ENCODE measurements at regions not wholly inside any gene's neighbourhood (a gene's known extent, or its start where the extent isn't known, plus 50 kb on each side); places are given as distances from the start of the nearest gene placed in this dataset.
"Not testable (repeated sequence)": the region's sequence is repeated elsewhere in the genome, so short reads cannot be mapped to it uniquely, and the experiment has no call there.

DNA sequence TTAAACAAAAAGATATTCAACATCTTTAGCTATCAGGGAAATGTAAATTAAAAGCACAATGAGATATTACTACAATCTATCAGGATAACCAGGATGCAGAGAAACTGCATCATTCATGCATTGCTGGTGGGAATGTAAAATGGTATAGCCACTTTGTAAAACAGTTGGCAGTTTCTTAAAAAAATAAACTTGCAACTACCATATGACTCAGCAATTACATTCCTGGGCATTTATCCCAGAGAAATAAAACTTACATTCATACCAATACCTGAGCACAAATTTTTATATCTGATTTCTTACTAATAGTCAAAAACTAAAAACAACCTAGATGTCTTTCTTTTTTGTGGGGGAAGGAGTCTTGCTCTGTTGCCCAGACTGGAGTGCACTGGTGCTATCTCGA lies 190.3 kb upstream of the TAB2 start:
- FAIRE-seq (no peak), DNase-seq (ENCODE audit: low spot score in 2 of 2) (no peak)

DNA sequence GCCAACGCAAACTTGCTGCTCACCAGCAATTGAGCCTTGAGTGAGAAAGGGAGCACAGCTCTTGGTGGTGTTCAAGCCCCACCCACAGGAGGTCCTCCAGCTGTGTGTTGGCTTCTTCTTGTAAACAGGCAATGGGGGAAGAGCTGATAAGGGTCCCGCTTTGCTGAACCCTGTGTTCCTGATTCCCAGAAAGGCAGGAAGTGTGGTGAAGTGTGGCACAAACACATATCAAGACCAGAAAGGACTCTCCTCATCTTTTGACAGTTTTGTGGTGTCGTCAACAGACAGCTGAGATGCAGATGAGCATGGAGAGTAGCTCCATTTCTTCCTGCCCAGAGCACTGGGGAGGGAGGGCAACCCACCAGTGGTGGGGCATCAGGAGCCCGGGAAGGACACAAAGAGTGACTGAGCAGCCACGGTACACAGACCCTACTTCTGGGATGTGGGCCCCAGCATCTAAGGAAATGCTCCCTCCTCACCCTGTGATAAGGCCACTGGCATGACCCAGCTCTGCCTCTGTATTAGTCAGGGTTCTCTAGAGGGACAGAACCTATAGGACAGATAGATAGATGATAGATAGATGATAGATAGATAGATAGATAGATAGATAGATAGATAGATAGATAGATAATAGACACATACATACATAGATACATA lies 188.9 kb upstream of the TAB2 start:
- no peak for FAIRE-seq
- DNase-seq (ENCODE audit: low spot score in 2 of 2), result no peak

DNA sequence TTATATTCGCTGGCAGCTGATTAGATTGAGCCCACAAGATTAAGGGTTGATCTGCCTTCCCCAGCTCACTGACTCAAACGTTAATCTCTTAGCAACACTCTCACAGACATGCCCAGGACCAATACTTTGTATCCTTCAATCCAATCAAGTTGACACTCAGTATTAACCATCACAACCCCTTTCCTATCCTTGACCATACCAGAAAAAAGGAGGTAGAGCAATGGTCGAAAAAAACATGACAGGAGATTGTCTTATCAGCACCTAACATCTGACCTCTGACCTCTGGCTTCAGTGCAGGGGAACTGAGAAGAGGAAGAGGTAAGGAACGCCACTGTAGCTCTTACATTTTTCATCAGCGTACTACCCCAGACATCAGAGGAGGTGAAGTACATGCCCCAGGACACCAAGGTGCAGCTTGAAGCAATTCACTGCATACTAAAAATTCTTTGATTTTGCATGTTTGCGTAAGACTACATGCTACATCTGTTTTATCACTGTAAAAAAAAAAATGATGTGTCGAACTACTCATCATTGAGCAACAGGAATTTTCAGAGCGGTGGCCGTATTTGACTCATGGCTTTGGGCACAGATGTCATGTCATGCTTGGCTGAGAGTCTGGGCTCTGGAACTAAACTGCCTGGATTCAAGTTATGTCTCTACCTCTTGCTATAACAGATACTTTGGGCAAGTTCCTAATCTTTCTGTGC lies 188.0 kb upstream of the TAB2 start:
- FAIRE-seq (no peak), DNase-seq (ENCODE audit: low spot score in 2 of 2) (no peak)

DNA sequence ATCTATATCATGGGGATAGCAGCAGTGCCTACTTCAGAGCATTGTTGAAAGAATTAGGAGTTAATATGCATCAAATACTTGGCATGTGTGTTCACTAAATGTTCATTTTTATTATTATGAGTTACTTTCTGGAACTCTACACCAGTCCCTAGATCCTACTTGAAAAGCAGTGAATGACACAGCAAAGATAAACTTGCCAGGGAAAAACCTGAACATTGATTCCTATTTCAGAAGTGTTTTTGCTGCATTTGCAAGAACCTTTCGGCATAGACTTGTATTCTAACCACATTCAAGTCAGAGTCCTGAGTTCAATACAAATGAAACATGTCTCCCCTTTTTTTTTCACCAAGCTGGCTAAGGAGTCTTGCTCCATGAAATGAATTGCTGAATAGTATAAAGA lies 187.4 kb upstream of the TAB2 start:
- FAIRE-seq, result no peak
- no peak for DNase-seq (ENCODE audit: low spot score in 2 of 2)

- FAIRE-seq (no peak), DNase-seq (ENCODE audit: low spot score in 2 of 2) (no peak)
These were observed 187.0 kb upstream of the TAB2 start for GRCh38 chr6:149130508-149130907.

DNA sequence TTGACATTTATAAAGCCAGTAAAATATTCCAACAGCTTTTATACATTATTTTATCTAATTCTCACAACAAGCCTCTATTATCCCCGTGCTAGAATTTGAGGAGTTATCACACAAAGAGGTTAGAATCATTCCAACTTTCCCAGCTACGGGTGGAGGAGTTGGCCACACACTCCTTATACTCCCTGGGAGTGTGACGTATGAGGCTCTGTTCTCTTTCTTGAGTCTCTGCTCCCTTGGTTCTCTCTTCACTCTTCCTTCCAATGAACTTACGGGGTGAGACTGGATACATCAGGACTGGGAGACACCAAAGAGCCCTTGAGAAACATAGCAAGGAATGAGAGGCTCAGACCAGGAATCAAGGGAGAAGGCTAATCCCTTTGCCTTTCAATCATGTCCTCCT lies 185.6 kb upstream of the TAB2 start:
- no peak for DNase-seq (ENCODE audit: low spot score in 2 of 2)
- no peak for FAIRE-seq

DNA sequence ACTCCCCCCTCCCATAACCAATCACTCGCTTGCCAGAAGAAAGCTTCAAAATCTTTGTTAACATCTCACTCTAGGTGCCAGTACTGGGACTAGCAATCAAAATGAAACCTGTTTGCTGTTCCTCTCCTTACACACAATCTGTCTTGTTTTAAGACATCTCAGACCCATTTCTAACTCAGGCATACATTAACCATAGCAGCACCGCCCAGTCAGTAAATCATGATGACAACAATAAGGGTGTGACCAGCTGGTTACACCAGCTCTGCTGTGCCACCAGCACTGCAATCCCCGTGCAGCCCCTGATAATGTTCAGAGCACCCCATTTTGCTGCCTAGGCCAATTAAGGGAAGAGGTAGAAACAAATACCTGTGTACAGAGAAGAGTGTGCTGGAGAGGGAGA lies 185.2 kb upstream of the TAB2 start:
- no peak for FAIRE-seq
- no peak for DNase-seq (ENCODE audit: low spot score in 2 of 2)

GRCh38 chr6:149134511-149134933 lies 183.0 kb upstream of the TAB2 start:
- FAIRE-seq (no peak), DNase-seq (ENCODE audit: low spot score in 2 of 2) (no peak)

DNA sequence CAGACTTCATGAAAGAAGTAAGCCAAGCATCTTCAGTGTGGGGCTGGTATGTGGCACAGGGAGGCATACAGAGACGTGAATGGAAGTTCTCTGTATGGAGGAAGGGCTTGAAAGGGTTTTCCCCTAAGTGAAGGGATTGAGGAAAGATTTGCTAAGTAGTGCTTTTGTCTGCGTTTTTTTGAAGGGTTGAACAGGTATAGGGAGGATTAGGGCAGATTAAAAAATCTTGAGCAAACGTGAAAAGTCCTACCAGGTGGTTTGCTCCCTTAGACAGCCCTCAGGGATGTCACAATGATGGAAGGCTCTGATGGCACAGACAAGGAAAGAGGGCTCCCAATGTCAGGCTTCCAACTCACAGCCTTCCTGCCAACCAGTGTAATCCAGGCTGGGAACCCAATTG lies 181.7 kb upstream of the TAB2 start:
- FAIRE-seq, result no peak
- DNase-seq (ENCODE audit: low spot score in 2 of 2), result no peak

GRCh38 chr6:149136273-149136912 lies 181.1 kb upstream of the TAB2 start:
- DNase-seq (ENCODE audit: low spot score in 2 of 2) (no peak), FAIRE-seq (no peak)

GRCh38 chr6:149136913-149137286 lies 180.6 kb upstream of the TAB2 start:
- FAIRE-seq, result no peak
- no peak for DNase-seq (ENCODE audit: low spot score in 2 of 2)

DNA sequence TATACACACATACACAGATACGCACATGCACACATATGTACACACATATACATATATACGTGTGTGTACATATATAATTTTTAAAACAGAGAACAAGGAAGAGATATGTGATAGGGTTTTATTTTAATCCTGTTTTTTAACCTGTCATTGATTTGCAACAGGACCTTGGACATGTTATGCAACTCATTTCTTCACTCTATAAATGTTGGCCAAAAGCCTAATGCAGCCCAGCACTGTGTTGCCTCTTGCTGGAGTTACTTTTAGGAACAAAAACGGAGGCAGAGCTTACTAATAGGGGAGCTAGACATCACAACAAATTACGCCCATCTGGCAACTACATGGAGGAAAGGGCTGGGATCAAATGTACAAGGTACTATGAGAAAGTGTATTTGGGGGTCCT lies 179.9 kb upstream of the TAB2 start:
- FAIRE-seq (no peak), DNase-seq (ENCODE audit: low spot score in 2 of 2) (no peak)

DNA sequence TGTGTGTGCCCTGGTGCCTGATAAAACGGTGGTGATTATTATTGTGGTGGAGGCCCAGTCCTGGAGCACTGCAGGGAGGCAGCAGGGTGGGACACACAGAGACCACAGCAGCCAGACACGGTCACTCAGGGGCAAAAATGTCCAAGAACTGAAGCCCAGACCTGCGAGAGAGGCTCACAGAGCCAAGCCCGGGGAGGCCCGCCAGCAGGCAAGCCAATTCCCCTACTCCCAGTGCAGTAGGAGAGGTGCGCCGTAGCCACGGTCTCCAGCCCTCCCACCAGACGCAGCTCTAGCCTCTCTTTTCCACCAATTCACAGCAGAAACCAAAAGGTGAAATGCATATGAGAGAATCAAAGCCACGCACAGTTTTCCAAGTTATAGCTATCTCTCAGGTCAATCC lies 179.4 kb upstream of the TAB2 start:
- FAIRE-seq (no peak), DNase-seq (ENCODE audit: low spot score in 2 of 2) (no peak)

- no peak for DNase-seq (ENCODE audit: low spot score in 2 of 2)
These were observed 178.7 kb upstream of the TAB2 start for GRCh38 chr6:149138699-149139294.

DNA sequence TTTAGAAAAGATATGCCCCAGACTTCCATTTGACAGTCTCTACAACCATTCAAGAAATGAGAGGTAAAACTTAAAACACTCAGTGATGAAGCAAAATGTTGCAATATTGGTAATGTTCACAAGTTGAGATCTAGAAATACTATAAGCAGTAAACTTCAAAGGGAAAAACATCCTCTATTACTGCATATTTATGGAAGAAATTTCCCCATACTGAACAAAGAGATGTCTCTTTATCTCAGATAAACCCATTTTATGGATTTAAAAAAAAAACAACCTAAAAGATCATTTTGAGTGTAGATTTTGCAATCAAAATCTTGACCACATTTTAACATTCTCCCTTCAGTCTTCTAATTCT lies 177.8 kb upstream of the TAB2 start:
- FAIRE-seq, result no peak
- DNase-seq (ENCODE audit: low spot score in 2 of 2), result no peak

More at GRCh38 chr6:149138699-149139294, 178.7 kb upstream of the TAB2 start:
- FAIRE-seq, result no peak

DNA sequence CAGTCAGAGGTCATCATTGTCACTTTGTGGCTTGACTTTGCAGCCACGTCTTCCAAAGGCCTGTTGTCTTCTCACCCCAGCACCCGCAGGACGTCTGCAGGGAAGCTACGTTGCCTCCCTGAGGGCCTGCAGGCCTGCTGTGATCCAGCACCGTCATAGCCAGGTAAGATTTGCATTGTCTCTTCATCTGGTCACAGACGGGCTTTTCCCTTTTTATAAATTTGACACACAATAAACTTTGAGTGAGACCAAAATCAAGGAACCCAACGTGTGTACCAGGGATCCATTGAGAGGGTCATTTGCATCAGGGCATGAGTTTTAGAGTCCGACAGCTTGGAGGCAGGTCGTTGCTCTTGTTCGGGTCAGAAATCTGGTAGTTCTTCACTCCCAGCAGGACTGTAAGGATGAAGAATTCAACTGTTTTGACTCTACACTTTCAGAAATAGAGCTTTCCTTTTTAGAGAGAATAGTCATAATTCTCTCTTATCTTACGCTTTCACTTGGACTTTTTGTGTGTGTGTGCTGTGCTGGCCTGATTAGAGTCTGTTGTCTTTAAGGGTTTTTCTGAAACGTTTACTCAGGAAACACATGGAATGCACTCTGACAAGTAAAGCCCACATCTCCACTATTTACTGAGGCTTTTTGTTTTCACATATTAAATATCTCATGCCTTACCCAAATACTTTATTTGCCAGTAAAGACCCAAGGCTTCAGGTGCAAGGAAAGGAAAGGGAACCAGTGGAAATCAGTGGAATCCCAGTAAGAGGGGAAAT lies 177.2 kb upstream of the TAB2 start:
- FAIRE-seq, result no peak
- DNase-seq (ENCODE audit: low spot score in 2 of 2), result no peak

DNA sequence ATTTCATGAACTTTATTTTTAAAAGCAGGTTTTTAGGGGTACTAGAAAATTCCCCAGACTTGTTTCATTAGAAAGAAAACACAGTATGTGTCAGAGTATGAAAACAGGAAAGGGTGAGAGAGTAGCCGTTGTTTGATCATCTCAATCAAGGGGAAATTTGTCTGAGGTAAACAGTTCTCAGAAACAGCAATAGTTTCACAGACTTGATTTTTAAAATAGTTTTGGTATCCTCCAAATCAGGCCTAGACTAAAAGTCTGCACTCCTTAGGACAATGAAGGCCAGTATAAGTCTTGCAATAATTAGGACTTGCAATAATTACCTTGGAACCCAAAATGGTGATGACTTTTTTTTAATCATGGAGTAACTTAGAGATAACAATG lies 176.6 kb upstream of the TAB2 start:
- DNase-seq (ENCODE audit: low spot score in 2 of 2), result no peak
- no peak for FAIRE-seq

- FAIRE-seq (no peak), DNase-seq (ENCODE audit: low spot score in 2 of 2) (no peak)
These were observed 174.5 kb upstream of the TAB2 start for GRCh38 chr6:149142924-149143429.

DNA sequence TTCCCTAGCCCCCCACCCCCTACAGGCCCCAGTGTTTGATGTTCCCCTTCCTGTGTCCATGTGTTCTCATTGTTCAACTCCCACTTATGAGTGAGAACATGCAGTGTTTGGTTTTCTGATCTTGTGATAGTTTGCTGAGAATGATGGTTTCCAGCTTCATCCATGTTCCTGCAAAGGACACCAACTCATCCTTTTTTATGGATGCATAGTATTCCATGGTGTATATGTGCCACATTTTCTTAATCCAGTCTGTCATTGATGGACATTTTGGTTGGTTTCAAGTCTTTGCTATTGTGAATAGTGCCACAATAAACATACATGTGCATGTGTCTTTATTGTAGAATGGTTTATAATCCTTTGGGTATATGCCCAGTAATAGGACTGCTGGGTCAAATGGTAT lies 171.7 kb upstream of the TAB2 start:
- not testable (repeated sequence) for DNase-seq (ENCODE audit: low spot score in 2 of 2); FAIRE-seq

DNA sequence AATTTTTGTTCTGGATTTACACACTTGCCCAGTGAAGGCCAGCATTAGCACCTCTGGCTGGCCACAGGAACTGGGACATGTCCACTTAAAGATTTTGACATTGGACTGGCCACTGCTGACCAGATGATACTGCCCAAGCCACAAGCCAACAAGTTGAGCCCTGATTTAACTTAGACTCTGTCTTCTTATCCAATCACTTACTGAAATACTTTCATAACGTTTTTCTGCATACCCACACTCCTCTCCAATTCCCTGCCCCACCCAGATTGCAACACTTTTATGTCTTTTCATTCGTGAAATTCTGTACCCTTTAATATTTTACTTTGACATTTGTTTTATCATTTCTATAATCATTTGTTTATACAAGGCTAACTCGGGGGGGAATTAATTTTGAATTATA lies 170.3 kb upstream of the TAB2 start:
- FAIRE-seq (no peak), DNase-seq (ENCODE audit: low spot score in 2 of 2) (no peak)
